ENCODE measurements at regions not wholly inside any gene's neighbourhood (a gene's known extent, or its start where the extent isn't known, plus 50 kb on each side); places are given as distances from the start of the nearest gene placed in this dataset.
A peak's percentile ranks its signal among the peaks of the same experiment; 100 is the strongest.

GRCh38 chr15:38691965-38692788, 127.6 kb upstream of the RASGRP1 start:
- no peak for DNase-seq
- H3K4me3 ChIP-seq (ENCODE audit: low read depth in 1 of 3, low read length in 3 of 3): no peak overlapping the region
- WGBS, 3 donors: 73 to 79% (median 79%) methylated on average over 7 of the region's 7 CpGs
- no peaks in the 10 kb centered on the region for H3K36me3 ChIP-seq (ENCODE audit: control insufficient read depth in 3 of 3, insufficient read depth in 2 of 3, low read depth in 1 of 3, low read length in 3 of 3)
- H3K9me3 ChIP-seq (ENCODE audit: control insufficient read depth in 2 of 2, insufficient read depth in 1 of 2, low read depth in 1 of 2, low read length in 1 of 2): no peaks in the 10 kb centered on the region
- no peak for FAIRE-seq
- no peak overlapping the region for H3K27ac ChIP-seq (ENCODE audit: low read depth in 1 of 3, low read length in 2 of 3)
- no peaks in the 10 kb centered on the region for H3K27me3 ChIP-seq (ENCODE audit: control insufficient read depth in 3 of 3, insufficient read depth in 3 of 3, low read length in 3 of 3)
- H3K4me1 ChIP-seq (ENCODE audit: control insufficient read depth in 3 of 3, insufficient read depth in 2 of 3, low read depth in 1 of 3, low read length in 2 of 3): peaks cover 0 to 4% (median 0%) of the 10 kb centered on the region in 3 donors

GRCh38 chr15:38692789-38693062, 128.1 kb upstream of the RASGRP1 start:
- FAIRE-seq: no peak
- Histone ChIP-seq H3K4me3 (ENCODE audit: low read depth in 1 of 3, low read length in 3 of 3) (no peak overlapping the region), H3K36me3 (ENCODE audit: control insufficient read depth in 3 of 3, insufficient read depth in 2 of 3, low read depth in 1 of 3, low read length in 3 of 3) (no peaks in the 10 kb centered on the region), H3K27ac (ENCODE audit: low read depth in 1 of 3, low read length in 2 of 3) (no peak overlapping the region), H3K27me3 (ENCODE audit: control insufficient read depth in 3 of 3, insufficient read depth in 3 of 3, low read length in 3 of 3) (no peaks in the 10 kb centered on the region), H3K9me3 (ENCODE audit: control insufficient read depth in 2 of 2, insufficient read depth in 1 of 2, low read depth in 1 of 2, low read length in 1 of 2) (no peaks in the 10 kb centered on the region), H3K4me1 (ENCODE audit: control insufficient read depth in 3 of 3, insufficient read depth in 2 of 3, low read depth in 1 of 3, low read length in 2 of 3) (peaks cover 0 to 4% (median 0%) of the 10 kb centered on the region in 3 donors)
- DNase-seq: no peak
- 96 to 98% (median 97%) methylated on average over 3 of the region's 3 CpGs for WGBS, 3 donors

- DNase-seq: no peak
- peak overlapping the region in 2 of 3 donors; percentile 32 to 51 for H3K27ac ChIP-seq (ENCODE audit: low read depth in 1 of 3, low read length in 2 of 3)
- no peaks in the 10 kb centered on the region for H3K27me3 ChIP-seq (ENCODE audit: control insufficient read depth in 3 of 3, insufficient read depth in 3 of 3, low read length in 3 of 3)
- peaks cover 0 to 7% (median 0%) of the 10 kb centered on the region in 3 donors for H3K4me1 ChIP-seq (ENCODE audit: control insufficient read depth in 3 of 3, insufficient read depth in 2 of 3, low read depth in 1 of 3, low read length in 2 of 3)
- H3K9me3 ChIP-seq (ENCODE audit: control insufficient read depth in 2 of 2, insufficient read depth in 1 of 2, low read depth in 1 of 2, low read length in 1 of 2): peaks cover 0 to 1% of the 10 kb centered on the region in 2 donors
- WGBS, 3 donors: 36 to 68% (median 50%) methylated on average over 4 of the region's 4 CpGs
- no peak overlapping the region for H3K4me3 ChIP-seq (ENCODE audit: low read depth in 1 of 3, low read length in 3 of 3)
- no peaks in the 10 kb centered on the region for H3K36me3 ChIP-seq (ENCODE audit: control insufficient read depth in 3 of 3, insufficient read depth in 2 of 3, low read depth in 1 of 3, low read length in 3 of 3)
- FAIRE-seq: no peak
Measured at GRCh38 chr15:38695249-38696108, 130.9 kb upstream of the RASGRP1 start.

- Histone ChIP-seq H3K36me3 (ENCODE audit: control insufficient read depth in 3 of 3, insufficient read depth in 2 of 3, low read depth in 1 of 3, low read length in 3 of 3) (no peaks in the 10 kb centered on the region), H3K4me1 (ENCODE audit: control insufficient read depth in 3 of 3, insufficient read depth in 2 of 3, low read depth in 1 of 3, low read length in 2 of 3) (peaks cover 0 to 10% (median 0%) of the 10 kb centered on the region in 3 donors), H3K27ac (ENCODE audit: low read depth in 1 of 3, low read length in 2 of 3) (peak overlapping the region in 2 of 3 donors; percentile 32 to 69), H3K9me3 (ENCODE audit: control insufficient read depth in 2 of 2, insufficient read depth in 1 of 2, low read depth in 1 of 2, low read length in 1 of 2) (peaks cover 0 to 2% of the 10 kb centered on the region in 2 donors), H3K4me3 (ENCODE audit: low read depth in 1 of 3, low read length in 3 of 3) (peak overlapping the region in 1 of 3 donors; percentile 13), H3K27me3 (ENCODE audit: control insufficient read depth in 3 of 3, insufficient read depth in 3 of 3, low read length in 3 of 3) (no peaks in the 10 kb centered on the region)
- peak in 1 of 2 donors; percentile 65 for DNase-seq
- no peak for FAIRE-seq
- WGBS, 3 donors: 69 to 81% (median 76%) methylated on average over 7 of the region's 7 CpGs
Measured at GRCh38 chr15:38696109-38696727, 131.6 kb upstream of the RASGRP1 start.

GRCh38 chr15:38696790-38697495, 132.3 kb upstream of the RASGRP1 start:
- no peaks in the 10 kb centered on the region for H3K36me3 ChIP-seq (ENCODE audit: control insufficient read depth in 3 of 3, insufficient read depth in 2 of 3, low read depth in 1 of 3, low read length in 3 of 3)
- H3K4me1 ChIP-seq (ENCODE audit: control insufficient read depth in 3 of 3, insufficient read depth in 2 of 3, low read depth in 1 of 3, low read length in 2 of 3): peaks cover 3 to 17% (median 4%) of the 10 kb centered on the region in 3 donors
- H3K27ac ChIP-seq (ENCODE audit: low read depth in 1 of 3, low read length in 2 of 3): peak overlapping the region in 1 of 3 donors; percentile 69
- peak overlapping the region in 1 of 3 donors; percentile 13 for H3K4me3 ChIP-seq (ENCODE audit: low read depth in 1 of 3, low read length in 3 of 3)
- WGBS, 3 donors: 19 to 46% (median 39%) methylated on average over 1 of the region's 1 CpG
- peaks cover 0 to 2% of the 10 kb centered on the region in 2 donors for H3K9me3 ChIP-seq (ENCODE audit: control insufficient read depth in 2 of 2, insufficient read depth in 1 of 2, low read depth in 1 of 2, low read length in 1 of 2)
- no peak for DNase-seq
- no peaks in the 10 kb centered on the region for H3K27me3 ChIP-seq (ENCODE audit: control insufficient read depth in 3 of 3, insufficient read depth in 3 of 3, low read length in 3 of 3)
- FAIRE-seq: no peak

GRCh38 chr15:38698254-38698653, 133.6 kb upstream of the RASGRP1 start:
- 55 to 85% (median 71%) methylated on average over 4 of the region's 4 CpGs for WGBS, 3 donors

GRCh38 chr15:38699633-38700230, 135.1 kb upstream of the RASGRP1 start:
- WGBS, 3 donors: 73 to 92% (median 78%) methylated on average over 2 of the region's 2 CpGs
- peak; percentile 30 for FAIRE-seq

More at GRCh38 chr15:38698254-38698653, 133.6 kb upstream of the RASGRP1 start:
- no peak overlapping the region for H3K4me3 ChIP-seq (ENCODE audit: low read depth in 1 of 3, low read length in 3 of 3)
- no peaks in the 10 kb centered on the region for H3K27me3 ChIP-seq (ENCODE audit: control insufficient read depth in 3 of 3, insufficient read depth in 3 of 3, low read length in 3 of 3)
- H3K4me1 ChIP-seq (ENCODE audit: control insufficient read depth in 3 of 3, insufficient read depth in 2 of 3, low read depth in 1 of 3, low read length in 2 of 3): peaks cover 3 to 25% (median 4%) of the 10 kb centered on the region in 3 donors
- H3K9me3 ChIP-seq (ENCODE audit: control insufficient read depth in 2 of 2, insufficient read depth in 1 of 2, low read depth in 1 of 2, low read length in 1 of 2): peaks cover 0 to 2% of the 10 kb centered on the region in 2 donors
- FAIRE-seq (no peak), DNase-seq (no peak)
- H3K27ac ChIP-seq (ENCODE audit: low read depth in 1 of 3, low read length in 2 of 3): no peak overlapping the region
- no peaks in the 10 kb centered on the region for H3K36me3 ChIP-seq (ENCODE audit: control insufficient read depth in 3 of 3, insufficient read depth in 2 of 3, low read depth in 1 of 3, low read length in 3 of 3)

More at GRCh38 chr15:38699633-38700230, 135.1 kb upstream of the RASGRP1 start:
- Histone ChIP-seq H3K4me3 (ENCODE audit: low read depth in 1 of 3, low read length in 3 of 3) (no peak overlapping the region), H3K27me3 (ENCODE audit: control insufficient read depth in 3 of 3, insufficient read depth in 3 of 3, low read length in 3 of 3) (no peaks in the 10 kb centered on the region), H3K9me3 (ENCODE audit: control insufficient read depth in 2 of 2, insufficient read depth in 1 of 2, low read depth in 1 of 2, low read length in 1 of 2) (peaks cover 0 to 2% of the 10 kb centered on the region in 2 donors), H3K4me1 (ENCODE audit: control insufficient read depth in 3 of 3, insufficient read depth in 2 of 3, low read depth in 1 of 3, low read length in 2 of 3) (peaks cover 3 to 25% (median 4%) of the 10 kb centered on the region in 3 donors), H3K36me3 (ENCODE audit: control insufficient read depth in 3 of 3, insufficient read depth in 2 of 3, low read depth in 1 of 3, low read length in 3 of 3) (no peaks in the 10 kb centered on the region), H3K27ac (ENCODE audit: low read depth in 1 of 3, low read length in 2 of 3) (no peak overlapping the region)
- peak; percentile 70 to 78 for DNase-seq

All from small intestine (tissue), 7 donors.